Chondrocyte (in vitro differentiated cells): ENCODE measurements at regions not wholly inside any gene's neighbourhood (a gene's known extent, or its start where the extent isn't known, plus 50 kb on each side); places are given as distances from the start of the nearest gene placed in this dataset.
"Not testable (repeated sequence)": the region's sequence is repeated elsewhere in the genome, so short reads cannot be mapped to it uniquely, and the experiment has no call there.

ENCODE experiments used
- DNase-seq: peaks from one replicate; pipeline ENCODE4 v3.0.0; 2021; ENCODE audit warnings: mixed read lengths, low spot score
- H3K27ac Mint-ChIP-seq: one replicate; pipeline ENCODE4 v1.8.0; 2021; ENCODE audit warnings: mild to moderate bottlenecking, moderate library complexity, mixed read lengths; ENCODE audit not compliant: unreplicated experiment
- H3K27me3 Mint-ChIP-seq: 2 replicates; pipeline ENCODE4 v1.8.0; 2021; ENCODE audit warnings: low read depth, mixed read lengths
- H3K36me3 Mint-ChIP-seq: 2 replicates; pipeline ENCODE4 v1.8.0; 2021; ENCODE audit warnings: low read depth, mixed read lengths
- H3K4me1 Mint-ChIP-seq: 2 replicates; pipeline ENCODE4 v1.8.0; 2021; ENCODE audit warnings: low read depth, mild to moderate bottlenecking, mixed read lengths
- H3K4me3 Mint-ChIP-seq: one replicate; pipeline ENCODE4 v1.8.0; 2021; ENCODE audit warnings: mild to moderate bottlenecking, moderate library complexity, mixed read lengths; ENCODE audit not compliant: unreplicated experiment
- H3K9me3 Mint-ChIP-seq: 2 replicates; pipeline ENCODE4 v1.8.0; 2021; ENCODE audit warnings: low read depth, mixed read lengths
- TF ChIP-seq, protein P1 (sequence below): fragments of 200-600 bp; sonication (generic); IDR thresholded peaks from 2 replicates; pipeline ENCODE4 v1.5.0; 2021; ENCODE audit warnings: antibody characterized with exemption, mild to moderate bottlenecking, moderate library complexity

DNA sequence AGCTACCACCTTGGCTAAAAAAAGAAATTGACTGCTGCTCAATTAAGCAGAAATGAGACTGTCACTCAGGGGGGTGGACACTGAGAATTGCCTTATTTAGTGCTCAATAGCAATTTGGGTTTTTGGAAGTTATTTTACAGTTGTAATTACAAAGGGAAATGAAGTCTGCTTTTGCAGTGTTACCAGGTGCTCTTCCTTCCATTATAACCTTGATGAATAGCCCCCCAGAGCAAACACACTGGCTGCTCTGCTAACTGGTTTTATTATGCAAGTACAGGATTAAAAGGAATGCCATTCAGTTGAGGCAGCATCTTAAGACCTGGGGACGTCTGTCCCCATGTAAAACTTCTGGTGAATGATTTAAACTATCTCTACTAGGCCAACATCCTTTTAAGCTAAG is 191.0 kb downstream of the EVX1 start:
- no peak overlapping the region for H3K27ac Mint-ChIP-seq

DNA sequence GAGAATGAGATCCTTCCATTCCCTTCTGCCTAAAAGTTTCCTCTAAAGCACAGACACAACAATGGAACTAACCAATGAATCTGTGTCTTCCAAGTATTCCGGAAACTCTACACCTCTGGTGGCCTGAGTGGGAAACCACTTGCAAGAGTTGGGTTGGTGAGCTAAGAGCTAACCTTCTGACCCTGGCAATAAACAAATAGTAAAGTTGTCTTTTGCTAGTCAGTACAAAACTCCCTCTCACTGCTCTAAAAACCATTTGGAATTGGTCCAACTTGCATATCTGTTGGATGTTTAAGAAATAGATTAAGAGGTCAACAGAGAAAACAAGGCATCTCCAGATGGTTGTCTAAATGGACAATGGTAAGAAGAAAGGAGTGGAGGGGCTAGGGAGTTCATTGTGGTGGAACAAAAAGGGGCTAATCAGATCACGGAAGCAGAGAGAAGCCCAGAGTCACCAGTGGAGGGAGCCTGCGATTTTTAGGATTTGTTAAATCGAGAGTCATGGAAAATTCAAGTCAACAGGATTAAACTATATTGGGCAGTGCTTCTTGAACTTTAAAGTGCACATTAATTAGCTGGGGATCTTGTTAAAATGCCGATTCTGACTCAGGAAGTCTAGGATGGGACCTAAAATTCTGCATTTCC is 192.3 kb downstream of the EVX1 start:
- Mint-ChIP-seq H3K4me1 (no peaks in the 10 kb centered on the region), H3K4me3 (no peak overlapping the region), H3K27ac (no peak overlapping the region), H3K36me3 (peaks cover 1% of the 10 kb centered on the region), H3K9me3 (peaks cover 3% of the 10 kb centered on the region), H3K27me3 (peaks cover 20% of the 10 kb centered on the region)
- no peak for DNase-seq
- TF ChIP-seq, protein P1, sequence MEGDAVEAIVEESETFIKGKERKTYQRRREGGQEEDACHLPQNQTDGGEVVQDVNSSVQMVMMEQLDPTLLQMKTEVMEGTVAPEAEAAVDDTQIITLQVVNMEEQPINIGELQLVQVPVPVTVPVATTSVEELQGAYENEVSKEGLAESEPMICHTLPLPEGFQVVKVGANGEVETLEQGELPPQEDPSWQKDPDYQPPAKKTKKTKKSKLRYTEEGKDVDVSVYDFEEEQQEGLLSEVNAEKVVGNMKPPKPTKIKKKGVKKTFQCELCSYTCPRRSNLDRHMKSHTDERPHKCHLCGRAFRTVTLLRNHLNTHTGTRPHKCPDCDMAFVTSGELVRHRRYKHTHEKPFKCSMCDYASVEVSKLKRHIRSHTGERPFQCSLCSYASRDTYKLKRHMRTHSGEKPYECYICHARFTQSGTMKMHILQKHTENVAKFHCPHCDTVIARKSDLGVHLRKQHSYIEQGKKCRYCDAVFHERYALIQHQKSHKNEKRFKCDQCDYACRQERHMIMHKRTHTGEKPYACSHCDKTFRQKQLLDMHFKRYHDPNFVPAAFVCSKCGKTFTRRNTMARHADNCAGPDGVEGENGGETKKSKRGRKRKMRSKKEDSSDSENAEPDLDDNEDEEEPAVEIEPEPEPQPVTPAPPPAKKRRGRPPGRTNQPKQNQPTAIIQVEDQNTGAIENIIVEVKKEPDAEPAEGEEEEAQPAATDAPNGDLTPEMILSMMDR, result peak; percentile 31

More for the DNA sequence above, 191.0 kb downstream of the EVX1 start:
- Mint-ChIP-seq H3K36me3 (peaks cover 1% of the 10 kb centered on the region), H3K27me3 (peaks cover 15% of the 10 kb centered on the region), H3K4me1 (no peaks in the 10 kb centered on the region), H3K9me3 (peaks cover 3% of the 10 kb centered on the region), H3K4me3 (no peak overlapping the region)
- no peak for DNase-seq
- TF ChIP-seq, protein P1, result no peak

DNA sequence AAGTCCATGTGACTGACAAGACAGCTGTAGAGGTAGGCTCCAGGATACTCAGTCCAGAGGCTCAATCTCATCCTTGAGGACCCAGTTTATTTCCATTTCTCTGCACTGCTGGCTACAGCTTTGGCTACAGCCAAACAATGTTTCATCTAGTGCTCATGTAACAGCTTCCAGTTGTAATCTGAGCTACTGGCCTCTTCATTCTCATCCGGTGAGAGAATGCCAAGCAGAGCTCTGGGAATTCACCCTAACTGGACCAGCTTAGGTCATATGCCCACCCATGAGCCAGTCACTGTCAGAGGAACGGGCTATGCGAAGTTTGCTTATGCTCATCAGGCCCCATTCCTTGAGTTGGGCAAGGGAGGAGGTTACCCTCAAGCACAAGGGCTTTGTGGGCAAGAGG is 192.9 kb downstream of the EVX1 start:
- no peak overlapping the region for H3K4me3 Mint-ChIP-seq
- peaks cover 20% of the 10 kb centered on the region for H3K27me3 Mint-ChIP-seq
- peaks cover 3% of the 10 kb centered on the region for H3K9me3 Mint-ChIP-seq
- no peaks in the 10 kb centered on the region for H3K4me1 Mint-ChIP-seq
- H3K27ac Mint-ChIP-seq, result no peak overlapping the region
- peaks cover 1% of the 10 kb centered on the region for H3K36me3 Mint-ChIP-seq
- TF ChIP-seq, protein P1, result no peak
- DNase-seq, result no peak

DNA sequence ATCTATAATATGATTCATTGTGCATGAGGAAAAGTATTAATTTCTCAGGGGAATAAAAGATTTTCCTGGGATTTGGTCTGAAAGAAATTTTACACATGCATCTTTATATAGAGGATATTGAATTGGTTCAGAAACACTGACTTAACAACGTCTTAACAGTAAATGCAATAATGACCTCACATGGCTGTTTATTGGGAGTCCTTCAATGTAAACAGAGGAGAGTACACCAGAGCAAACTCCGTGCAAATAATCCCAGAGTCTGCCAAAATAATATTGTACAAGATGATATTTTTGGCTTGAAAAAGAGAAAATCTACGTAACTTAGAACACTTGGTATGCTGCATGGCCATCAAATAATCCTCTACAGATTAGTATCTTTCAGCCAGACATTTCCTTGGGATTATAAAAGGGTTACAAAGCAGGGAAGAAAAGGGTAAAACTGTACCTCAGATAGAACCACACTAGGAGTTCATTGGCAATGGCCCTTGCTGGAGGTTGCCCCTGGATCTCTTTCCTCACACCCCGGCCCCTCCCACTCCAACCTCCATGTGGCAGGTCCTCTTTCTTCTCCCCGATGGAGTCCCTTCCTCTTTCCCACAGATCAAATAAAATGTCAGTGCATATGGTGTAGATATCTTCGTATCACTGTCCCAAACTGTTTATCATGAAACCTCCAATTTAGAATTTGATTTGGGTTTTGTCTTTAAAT is 196.4 kb downstream of the EVX1 start:
- Mint-ChIP-seq H3K27ac (no peak overlapping the region), H3K9me3 (peaks cover 3% of the 10 kb centered on the region), H3K4me1 (no peaks in the 10 kb centered on the region), H3K4me3 (no peak overlapping the region), H3K36me3 (no peaks in the 10 kb centered on the region), H3K27me3 (peaks cover 29% of the 10 kb centered on the region)
- no peak for DNase-seq
- TF ChIP-seq, protein P1, result no peak

DNA sequence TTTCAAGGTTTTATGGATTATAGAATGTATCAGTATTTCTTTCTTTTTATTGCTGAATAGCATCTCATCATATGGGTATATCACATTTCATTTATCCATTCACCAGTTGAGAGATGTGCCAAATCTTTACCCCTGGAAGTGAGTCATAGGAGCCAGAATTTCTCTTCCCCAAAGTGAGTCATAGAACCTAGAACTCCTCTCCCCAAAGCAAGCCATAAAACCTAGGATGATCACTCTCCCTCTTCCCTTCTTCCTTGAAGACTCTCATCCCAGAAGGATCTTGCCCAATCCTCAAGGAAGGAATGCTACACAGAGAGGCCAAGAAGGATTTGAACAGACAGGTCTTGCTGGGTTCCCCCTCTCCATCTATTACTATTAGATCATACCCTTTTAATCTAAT is 199.9 kb downstream of the EVX1 start:
- Mint-ChIP-seq H3K4me1 (no peaks in the 10 kb centered on the region), H3K9me3 (peaks cover 3% of the 10 kb centered on the region), H3K4me3 (no peak overlapping the region), H3K27ac (no peak overlapping the region), H3K36me3 (no peaks in the 10 kb centered on the region), H3K27me3 (peaks cover 39% of the 10 kb centered on the region)
- TF ChIP-seq, protein P1, result no peak
- no peak for DNase-seq

DNA sequence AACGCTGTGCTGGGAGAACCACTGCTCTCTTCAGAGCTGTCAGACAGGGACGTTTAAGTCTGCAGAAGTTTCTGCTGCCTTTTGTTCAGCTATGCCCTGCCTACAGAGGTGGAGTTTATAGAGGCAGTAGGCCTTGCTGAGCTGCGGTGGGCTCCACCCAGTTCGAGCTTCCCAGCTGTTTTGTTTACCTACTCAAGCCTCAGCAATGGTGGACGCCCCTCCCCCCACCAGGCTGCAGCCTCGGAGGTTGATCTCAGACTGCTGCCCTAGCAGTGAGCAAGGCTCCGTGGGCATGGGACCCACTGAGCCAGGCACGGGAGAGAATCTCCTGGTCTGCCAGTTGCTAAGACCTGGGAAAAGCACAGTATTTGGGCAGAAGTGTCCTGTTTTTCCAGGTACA is 206.4 kb downstream of the EVX1 start:
- H3K36me3 Mint-ChIP-seq, H3K9me3 Mint-ChIP-seq, H3K4me3 Mint-ChIP-seq, H3K27ac Mint-ChIP-seq, DNase-seq, H3K4me1 Mint-ChIP-seq: not testable (repeated sequence)
- peaks cover 32% of the 10 kb centered on the region for H3K27me3 Mint-ChIP-seq
